Mesothelial cell of epicardium (in vitro differentiated cells): ENCODE measurements at regions not wholly inside any gene's neighbourhood (a gene's known extent, or its start where the extent isn't known, plus 50 kb on each side); places are given as distances from the start of the nearest gene placed in this dataset.

Experiments
- DNase-seq, 2 experiments: peaks; one replicate each; pipeline ENCODE4 v3.0.0; 2021; ENCODE audit warnings: low spot score in 2 of 2; ENCODE audit not compliant: unreplicated experiment in 2 of 2
- H3K27ac Mint-ChIP-seq: 2 replicates; pipeline ENCODE4 v1.8.0; 2021; ENCODE audit warnings: mixed read lengths
- H3K27me3 Mint-ChIP-seq: 2 replicates; pipeline ENCODE4 v1.8.0; 2021; ENCODE audit warnings: low read depth, mixed read lengths
- H3K36me3 Mint-ChIP-seq: 2 replicates; pipeline ENCODE4 v1.8.0; 2021; ENCODE audit warnings: mixed read lengths
- H3K4me1 Mint-ChIP-seq: 2 replicates; pipeline ENCODE4 v1.8.0; 2021; ENCODE audit warnings: mixed read lengths
- H3K4me3 Mint-ChIP-seq: 2 replicates; pipeline ENCODE4 v1.8.0; 2021; ENCODE audit warnings: mild to moderate bottlenecking, moderate library complexity, mixed read lengths
- H3K9me3 Mint-ChIP-seq: 2 replicates; pipeline ENCODE4 v1.8.0; 2021; ENCODE audit warnings: mixed read lengths
- CTCF ChIP-seq: fragments of 200-600 bp; sonication (generic); IDR thresholded peaks from one replicate; pipeline ENCODE4 v1.5.0; 2021; ENCODE audit warnings: antibody characterized with exemption; ENCODE audit not compliant: unreplicated experiment

- no peak for TF ChIP-seq CTCF
- Mint-ChIP-seq H3K4me3 (no peak overlapping the region), H3K36me3 (no peaks in the 10 kb centered on the region), H3K4me1 (peaks cover 36% of the 10 kb centered on the region), H3K27me3 (no peaks in the 10 kb centered on the region), H3K27ac (no peak overlapping the region), H3K9me3 (no peaks in the 10 kb centered on the region)
- no peak for DNase-seq
Observed at GRCh38 chr9:80382211-80382891, 810.6 kb downstream of the TLE4 start.

GRCh38 chr9:80380301-80380700 lies 808.5 kb downstream of the TLE4 start:
- H3K36me3 Mint-ChIP-seq = no peaks in the 10 kb centered on the region

GRCh38 chr9:80378669-80379293 lies 807.0 kb downstream of the TLE4 start:
- H3K36me3 Mint-ChIP-seq = no peaks in the 10 kb centered on the region
- no peak for TF ChIP-seq CTCF
- H3K27me3 Mint-ChIP-seq = no peaks in the 10 kb centered on the region
- H3K27ac Mint-ChIP-seq = peak overlapping the region; percentile 34
- H3K4me3 Mint-ChIP-seq = no peak overlapping the region
- H3K4me1 Mint-ChIP-seq = peaks cover 62% of the 10 kb centered on the region
- no peaks in the 10 kb centered on the region for H3K9me3 Mint-ChIP-seq
- no peak for DNase-seq

More at GRCh38 chr9:80380301-80380700, 808.5 kb downstream of the TLE4 start:
- no peak for DNase-seq
- no peaks in the 10 kb centered on the region for H3K27me3 Mint-ChIP-seq
- H3K4me1 Mint-ChIP-seq = peaks cover 57% of the 10 kb centered on the region
- H3K27ac Mint-ChIP-seq = no peak overlapping the region
- no peak overlapping the region for H3K4me3 Mint-ChIP-seq
- no peak for TF ChIP-seq CTCF
- no peaks in the 10 kb centered on the region for H3K9me3 Mint-ChIP-seq

GRCh38 chr9:80376180-80376579 lies 804.4 kb downstream of the TLE4 start:
- Mint-ChIP-seq H3K27me3 (no peaks in the 10 kb centered on the region), H3K36me3 (no peaks in the 10 kb centered on the region), H3K4me3 (no peak overlapping the region), H3K27ac (peak overlapping the region; percentile 71), H3K4me1 (peaks cover 54% of the 10 kb centered on the region), H3K9me3 (peaks cover 5% of the 10 kb centered on the region)
- no peak for DNase-seq
- TF ChIP-seq CTCF = no peak

- no peak for DNase-seq
- Mint-ChIP-seq H3K4me3 (no peak overlapping the region), H3K9me3 (peaks cover 5% of the 10 kb centered on the region), H3K4me1 (peaks cover 52% of the 10 kb centered on the region), H3K27ac (peak overlapping the region; percentile 71), H3K27me3 (no peaks in the 10 kb centered on the region), H3K36me3 (no peaks in the 10 kb centered on the region)
- TF ChIP-seq CTCF = no peak
Observed at GRCh38 chr9:80375477-80375876, 803.7 kb downstream of the TLE4 start.
